Chondrocyte (in vitro differentiated cells): ENCODE measurements at regions not wholly inside any gene's neighbourhood (a gene's known extent, or its start where the extent isn't known, plus 50 kb on each side); places are given as distances from the start of the nearest gene placed in this dataset.

Experiments used
- DNase-seq: peaks from one replicate; pipeline ENCODE4 v3.0.0; 2021; ENCODE audit warnings: mixed read lengths, low spot score
- H3K27ac Mint-ChIP-seq: one replicate; pipeline ENCODE4 v1.8.0; 2021; ENCODE audit warnings: mild to moderate bottlenecking, moderate library complexity, mixed read lengths; ENCODE audit not compliant: unreplicated experiment
- H3K27me3 Mint-ChIP-seq: 2 replicates; pipeline ENCODE4 v1.8.0; 2021; ENCODE audit warnings: low read depth, mixed read lengths
- H3K36me3 Mint-ChIP-seq: 2 replicates; pipeline ENCODE4 v1.8.0; 2021; ENCODE audit warnings: low read depth, mixed read lengths
- H3K4me1 Mint-ChIP-seq: 2 replicates; pipeline ENCODE4 v1.8.0; 2021; ENCODE audit warnings: low read depth, mild to moderate bottlenecking, mixed read lengths
- H3K4me3 Mint-ChIP-seq: one replicate; pipeline ENCODE4 v1.8.0; 2021; ENCODE audit warnings: mild to moderate bottlenecking, moderate library complexity, mixed read lengths; ENCODE audit not compliant: unreplicated experiment
- H3K9me3 Mint-ChIP-seq: 2 replicates; pipeline ENCODE4 v1.8.0; 2021; ENCODE audit warnings: low read depth, mixed read lengths
- TF ChIP-seq, protein P1 (sequence below): fragments of 200-600 bp; sonication (generic); IDR thresholded peaks from 2 replicates; pipeline ENCODE4 v1.5.0; 2021; ENCODE audit warnings: antibody characterized with exemption, mild to moderate bottlenecking, moderate library complexity

DNA sequence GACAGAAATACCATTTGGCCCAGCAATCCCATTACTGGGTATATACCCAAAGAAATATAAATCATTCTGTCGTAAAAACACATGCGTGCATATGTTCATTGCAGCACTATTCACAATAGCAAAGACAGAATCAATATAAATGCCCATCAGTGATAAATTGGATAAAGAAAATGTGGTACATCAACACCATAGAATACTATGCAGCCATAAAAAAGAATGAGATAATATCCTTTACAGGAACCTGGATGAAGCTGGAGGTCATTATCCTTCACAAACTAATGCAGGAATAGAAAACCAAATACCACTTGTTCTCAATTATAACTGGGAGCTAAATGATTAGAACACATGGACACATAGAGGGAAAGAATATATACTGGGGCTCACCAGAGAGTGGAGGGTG lies 109.6 kb upstream of the SLC35F3 start:
- Mint-ChIP-seq H3K27ac (no peak overlapping the region), H3K4me1 (no peaks in the 10 kb centered on the region), H3K27me3 (peaks cover 8% of the 10 kb centered on the region), H3K4me3 (no peak overlapping the region), H3K9me3 (peaks cover 17% of the 10 kb centered on the region), H3K36me3 (no peaks in the 10 kb centered on the region)
- DNase-seq: no peak
- TF ChIP-seq, protein P1, sequence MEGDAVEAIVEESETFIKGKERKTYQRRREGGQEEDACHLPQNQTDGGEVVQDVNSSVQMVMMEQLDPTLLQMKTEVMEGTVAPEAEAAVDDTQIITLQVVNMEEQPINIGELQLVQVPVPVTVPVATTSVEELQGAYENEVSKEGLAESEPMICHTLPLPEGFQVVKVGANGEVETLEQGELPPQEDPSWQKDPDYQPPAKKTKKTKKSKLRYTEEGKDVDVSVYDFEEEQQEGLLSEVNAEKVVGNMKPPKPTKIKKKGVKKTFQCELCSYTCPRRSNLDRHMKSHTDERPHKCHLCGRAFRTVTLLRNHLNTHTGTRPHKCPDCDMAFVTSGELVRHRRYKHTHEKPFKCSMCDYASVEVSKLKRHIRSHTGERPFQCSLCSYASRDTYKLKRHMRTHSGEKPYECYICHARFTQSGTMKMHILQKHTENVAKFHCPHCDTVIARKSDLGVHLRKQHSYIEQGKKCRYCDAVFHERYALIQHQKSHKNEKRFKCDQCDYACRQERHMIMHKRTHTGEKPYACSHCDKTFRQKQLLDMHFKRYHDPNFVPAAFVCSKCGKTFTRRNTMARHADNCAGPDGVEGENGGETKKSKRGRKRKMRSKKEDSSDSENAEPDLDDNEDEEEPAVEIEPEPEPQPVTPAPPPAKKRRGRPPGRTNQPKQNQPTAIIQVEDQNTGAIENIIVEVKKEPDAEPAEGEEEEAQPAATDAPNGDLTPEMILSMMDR: no peak

DNA sequence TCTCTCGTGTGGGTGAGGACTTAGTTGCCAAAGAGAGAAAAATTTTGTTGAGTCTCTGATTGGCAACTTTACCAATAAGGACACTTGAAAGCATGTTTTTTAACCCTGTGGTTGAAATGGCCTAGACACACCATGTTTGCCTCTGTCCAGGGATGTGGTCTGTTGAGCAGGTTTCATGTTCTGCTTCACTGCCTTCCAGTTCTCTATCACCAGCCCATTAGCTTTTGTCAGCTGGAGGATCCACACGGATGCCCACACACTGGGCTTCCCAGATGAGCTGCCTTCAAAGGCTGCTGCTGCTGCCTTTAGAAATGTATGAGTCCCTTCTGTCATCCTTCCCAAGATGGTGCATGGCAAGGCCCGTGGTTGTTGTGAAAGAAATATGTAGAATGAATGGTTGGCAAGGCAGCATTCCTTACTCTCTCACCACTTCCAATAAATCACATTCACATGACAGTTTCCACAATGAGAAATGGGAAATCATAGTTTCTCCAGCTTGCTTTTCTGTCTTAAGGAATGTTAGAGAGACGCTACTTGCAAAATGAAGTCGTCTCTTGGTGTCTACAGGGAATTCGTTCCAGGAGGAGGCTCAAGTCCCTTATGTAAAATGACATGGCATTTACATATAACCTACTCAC lies 108.2 kb upstream of the SLC35F3 start:
- no peak for DNase-seq
- no peaks in the 10 kb centered on the region for H3K4me1 Mint-ChIP-seq
- H3K9me3 Mint-ChIP-seq: peaks cover 17% of the 10 kb centered on the region

DNA sequence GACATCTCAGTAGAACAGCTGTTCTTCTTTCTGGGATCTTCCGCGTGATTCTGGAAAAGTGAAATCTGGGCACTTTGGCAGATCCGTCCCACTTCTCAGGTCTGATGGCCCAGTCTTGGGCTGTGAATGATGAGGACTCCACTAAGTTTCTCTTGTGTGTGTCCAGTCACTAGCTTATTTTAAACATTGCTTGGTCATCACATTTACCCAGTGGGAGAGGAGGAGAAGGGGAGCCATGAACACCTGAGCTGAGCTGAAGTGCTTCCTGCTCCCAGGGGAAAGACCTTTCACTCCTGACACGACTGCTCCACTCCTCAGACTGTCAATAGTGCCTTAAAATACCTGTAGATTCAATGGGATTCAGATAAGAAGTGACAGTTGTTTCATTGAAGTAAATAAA lies 101.9 kb upstream of the SLC35F3 start:
- Mint-ChIP-seq H3K27me3 (peaks cover 2% of the 10 kb centered on the region), H3K9me3 (peaks cover 22% of the 10 kb centered on the region), H3K27ac (no peak overlapping the region), H3K4me3 (no peak overlapping the region), H3K4me1 (no peaks in the 10 kb centered on the region), H3K36me3 (no peaks in the 10 kb centered on the region)
- DNase-seq: no peak
- TF ChIP-seq, protein P1: no peak

More for the DNA sequence above, 108.2 kb upstream of the SLC35F3 start:
- H3K27ac Mint-ChIP-seq: no peak overlapping the region
- TF ChIP-seq, protein P1: no peak
- H3K36me3 Mint-ChIP-seq: no peaks in the 10 kb centered on the region
- H3K4me3 Mint-ChIP-seq: no peak overlapping the region
- H3K27me3 Mint-ChIP-seq: peaks cover 7% of the 10 kb centered on the region

DNA sequence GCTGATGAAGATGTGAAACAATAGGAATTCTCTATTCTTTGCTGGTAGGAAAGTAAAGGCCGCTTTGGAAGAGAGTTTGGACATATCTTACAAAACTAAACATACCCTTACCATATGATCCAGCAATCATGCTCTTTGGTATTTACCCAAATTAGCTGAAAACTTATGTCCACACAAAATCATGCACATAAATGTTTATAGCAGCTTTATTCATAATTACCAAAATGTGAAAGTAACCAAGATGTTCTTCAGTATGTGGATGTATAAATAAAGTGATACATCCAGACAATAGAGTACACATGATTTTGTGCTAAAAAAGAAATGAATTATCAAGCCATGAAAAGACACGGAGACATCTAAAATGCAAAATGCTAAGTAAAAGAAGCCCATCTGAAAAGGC lies 98.7 kb upstream of the SLC35F3 start:
- Mint-ChIP-seq H3K4me3 (no peak overlapping the region), H3K9me3 (peaks cover 19% of the 10 kb centered on the region), H3K27ac (no peak overlapping the region), H3K27me3 (no peaks in the 10 kb centered on the region), H3K36me3 (no peaks in the 10 kb centered on the region), H3K4me1 (no peaks in the 10 kb centered on the region)
- TF ChIP-seq, protein P1: no peak
- no peak for DNase-seq

DNA sequence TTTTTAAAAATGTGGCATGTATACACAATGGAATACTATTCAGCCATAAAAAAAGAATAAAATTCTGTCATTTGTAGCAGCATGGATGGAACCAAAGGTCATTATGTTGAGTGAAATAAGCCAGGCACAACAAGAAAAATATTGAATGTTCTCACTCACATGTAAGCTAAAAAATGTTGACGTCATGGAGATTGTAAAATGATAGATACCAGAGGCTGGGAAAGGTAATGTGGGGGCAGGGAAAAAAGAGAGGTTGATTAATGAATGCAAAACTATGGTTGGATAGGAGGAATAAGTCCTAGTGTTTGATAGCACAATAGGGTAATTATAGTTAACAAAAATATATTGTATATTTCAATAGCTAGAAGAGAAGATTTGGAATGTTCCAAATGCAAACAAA lies 89.1 kb upstream of the SLC35F3 start:
- Mint-ChIP-seq H3K9me3 (no peaks in the 10 kb centered on the region), H3K27me3 (peaks cover 1% of the 10 kb centered on the region), H3K4me1 (no peaks in the 10 kb centered on the region), H3K4me3 (no peak overlapping the region), H3K27ac (no peak overlapping the region), H3K36me3 (no peaks in the 10 kb centered on the region)
- no peak for DNase-seq
- TF ChIP-seq, protein P1: no peak
